ENCODE measurements at regions not wholly inside any gene's neighbourhood (a gene's known extent, or its start where the extent isn't known, plus 50 kb on each side); places are given as distances from the start of the nearest gene placed in this dataset.
"Not testable (repeated sequence)": the region's sequence is repeated elsewhere in the genome, so short reads cannot be mapped to it uniquely, and the experiment has no call there.

GRCh38 chr14:86912709-86913108 lies 1080.3 kb downstream of the GALC start:
- H3K36me3 Mint-ChIP-seq = no peaks in the 10 kb centered on the region
- no peak overlapping the region for H3K27ac Mint-ChIP-seq
- DNase-seq (ENCODE audit: low spot score in 2 of 2) = no peak
- H3K4me3 Mint-ChIP-seq = no peak overlapping the region
- no peaks in the 10 kb centered on the region for H3K4me1 Mint-ChIP-seq
- H3K9me3 Mint-ChIP-seq = peaks cover 8% of the 10 kb centered on the region
- no peak for ATAC-seq

- Mint-ChIP-seq H3K4me3 (no peak overlapping the region), H3K27ac (no peak overlapping the region), H3K4me1 (no peaks in the 10 kb centered on the region), H3K9me3 (peaks cover 6% of the 10 kb centered on the region), H3K36me3 (no peaks in the 10 kb centered on the region)
- ATAC-seq = no peak
- no peak for DNase-seq (ENCODE audit: low spot score in 2 of 2)
Observed at GRCh38 chr14:86911486-86911885, 1081.5 kb downstream of the GALC start.

- not testable (repeated sequence) for H3K4me3 Mint-ChIP-seq, H3K36me3 Mint-ChIP-seq
Observed at GRCh38 chr14:86905386-86905926, 1087.5 kb downstream of the GALC start.

GRCh38 chr14:86902176-86902950 lies 1090.6 kb downstream of the GALC start:
- no peaks in the 10 kb centered on the region for H3K9me3 Mint-ChIP-seq
- H3K4me1 Mint-ChIP-seq = no peaks in the 10 kb centered on the region
- H3K27ac Mint-ChIP-seq = no peak overlapping the region
- no peaks in the 10 kb centered on the region for H3K36me3 Mint-ChIP-seq
- DNase-seq (ENCODE audit: low spot score in 2 of 2) (no peak), ATAC-seq (no peak)
- H3K4me3 Mint-ChIP-seq = no peak overlapping the region

More at GRCh38 chr14:86905386-86905926, 1087.5 kb downstream of the GALC start:
- ATAC-seq; H3K4me1 Mint-ChIP-seq; H3K9me3 Mint-ChIP-seq; DNase-seq (ENCODE audit: low spot score in 2 of 2); H3K27ac Mint-ChIP-seq: not testable (repeated sequence)

- ATAC-seq (no peak), DNase-seq (ENCODE audit: low spot score in 2 of 2) (no peak)
- Mint-ChIP-seq H3K36me3 (no peaks in the 10 kb centered on the region), H3K27ac (no peak overlapping the region), H3K4me1 (no peaks in the 10 kb centered on the region), H3K9me3 (no peaks in the 10 kb centered on the region), H3K4me3 (no peak overlapping the region)
Observed at GRCh38 chr14:86897704-86898513, 1095.1 kb downstream of the GALC start.

GRCh38 chr14:86897224-86897623 lies 1095.8 kb downstream of the GALC start:
- no peak overlapping the region for H3K27ac Mint-ChIP-seq
- no peaks in the 10 kb centered on the region for H3K4me1 Mint-ChIP-seq
- H3K36me3 Mint-ChIP-seq = no peaks in the 10 kb centered on the region
- ATAC-seq (no peak), DNase-seq (ENCODE audit: low spot score in 2 of 2) (no peak)
- H3K9me3 Mint-ChIP-seq = no peaks in the 10 kb centered on the region
- no peak overlapping the region for H3K4me3 Mint-ChIP-seq

GRCh38 chr14:86896701-86897100 lies 1096.3 kb downstream of the GALC start:
- no peak for ATAC-seq
- H3K27ac Mint-ChIP-seq = no peak overlapping the region
- no peaks in the 10 kb centered on the region for H3K9me3 Mint-ChIP-seq
- no peaks in the 10 kb centered on the region for H3K36me3 Mint-ChIP-seq
- H3K4me3 Mint-ChIP-seq = no peak overlapping the region
- DNase-seq (ENCODE audit: low spot score in 2 of 2) = no peak
- no peaks in the 10 kb centered on the region for H3K4me1 Mint-ChIP-seq

GRCh38 chr14:86892152-86892956 lies 1100.6 kb downstream of the GALC start:
- Mint-ChIP-seq H3K36me3 (no peaks in the 10 kb centered on the region), H3K27ac (no peak overlapping the region), H3K9me3 (peaks cover 9% of the 10 kb centered on the region), H3K4me3 (no peak overlapping the region), H3K4me1 (no peaks in the 10 kb centered on the region)
- no peak for ATAC-seq
- DNase-seq (ENCODE audit: low spot score in 2 of 2) = no peak

- ATAC-seq (no peak), DNase-seq (ENCODE audit: low spot score in 2 of 2) (no peak)
- H3K27ac Mint-ChIP-seq = no peak overlapping the region
- peaks cover 14% of the 10 kb centered on the region for H3K9me3 Mint-ChIP-seq
- no peaks in the 10 kb centered on the region for H3K36me3 Mint-ChIP-seq
- no peaks in the 10 kb centered on the region for H3K4me1 Mint-ChIP-seq
- no peak overlapping the region for H3K4me3 Mint-ChIP-seq
Observed at GRCh38 chr14:86885280-86885679, 1107.7 kb downstream of the GALC start.

- Mint-ChIP-seq H3K36me3 (no peaks in the 10 kb centered on the region), H3K4me1 (no peaks in the 10 kb centered on the region), H3K9me3 (peaks cover 7% of the 10 kb centered on the region), H3K4me3 (no peak overlapping the region), H3K27ac (no peak overlapping the region)
- DNase-seq (ENCODE audit: low spot score in 2 of 2) (no peak), ATAC-seq (no peak)
Observed at GRCh38 chr14:86884498-86884897, 1108.5 kb downstream of the GALC start.

GRCh38 chr14:86882818-86883217 lies 1110.2 kb downstream of the GALC start:
- Mint-ChIP-seq H3K4me1 (no peaks in the 10 kb centered on the region), H3K4me3 (no peak overlapping the region), H3K27ac (no peak overlapping the region), H3K36me3 (no peaks in the 10 kb centered on the region), H3K9me3 (peaks cover 7% of the 10 kb centered on the region)
- no peak for DNase-seq (ENCODE audit: low spot score in 2 of 2)
- no peak for ATAC-seq

GRCh38 chr14:86865934-86866333 lies 1127.0 kb downstream of the GALC start:
- Mint-ChIP-seq H3K4me1 (no peaks in the 10 kb centered on the region), H3K27ac (no peak overlapping the region), H3K9me3 (peaks cover 11% of the 10 kb centered on the region), H3K4me3 (no peak overlapping the region), H3K36me3 (no peaks in the 10 kb centered on the region)
- no peak for DNase-seq (ENCODE audit: low spot score in 2 of 2)
- ATAC-seq = no peak

GRCh38 chr14:86858591-86858990 lies 1134.4 kb downstream of the GALC start:
- Mint-ChIP-seq H3K27ac (no peak overlapping the region), H3K4me3 (no peak overlapping the region), H3K4me1 (no peaks in the 10 kb centered on the region), H3K36me3 (no peaks in the 10 kb centered on the region), H3K9me3 (peaks cover 6% of the 10 kb centered on the region)
- DNase-seq (ENCODE audit: low spot score in 2 of 2) (no peak), ATAC-seq (no peak)

- H3K4me3 Mint-ChIP-seq = no peak overlapping the region
- DNase-seq (ENCODE audit: low spot score in 2 of 2) = no peak
- ATAC-seq = no peak
- H3K4me1 Mint-ChIP-seq = no peaks in the 10 kb centered on the region
- peaks cover 12% of the 10 kb centered on the region for H3K9me3 Mint-ChIP-seq
- H3K27ac Mint-ChIP-seq = no peak overlapping the region
- H3K36me3 Mint-ChIP-seq = no peaks in the 10 kb centered on the region
Observed at GRCh38 chr14:86858031-86858430, 1135.0 kb downstream of the GALC start.

GRCh38 chr14:86852530-86852929 lies 1140.5 kb downstream of the GALC start:
- H3K9me3 Mint-ChIP-seq = peaks cover 20% of the 10 kb centered on the region
- no peaks in the 10 kb centered on the region for H3K36me3 Mint-ChIP-seq
- H3K4me1 Mint-ChIP-seq = no peaks in the 10 kb centered on the region
- no peak overlapping the region for H3K27ac Mint-ChIP-seq
- no peak overlapping the region for H3K4me3 Mint-ChIP-seq
- DNase-seq (ENCODE audit: low spot score in 2 of 2) (no peak), ATAC-seq (no peak)
